K562 (cell line): ENCODE measurements at regions not wholly inside any gene's neighbourhood (a gene's known extent, or its start where the extent isn't known, plus 50 kb on each side); places are given as distances from the start of the nearest gene placed in this dataset.

Source experiments
- NFE2L1 ChIP-seq: fragments of 450-650 bp; IDR thresholded peaks from 2 replicates; pipeline ENCODE4 v1.6.1; 2016; ENCODE audit warnings: missing genetic modification characterization, low read depth, mild to moderate bottlenecking, missing compliant biosample characterization, moderate library complexity, borderline replicate concordance
- RBM39 ChIP-seq: fragments of 200-400 bp; formaldehyde crosslinking; optimal IDR thresholded peaks from 2 replicates; pipeline ENCODE3; 2018; ENCODE audit warnings: low read depth, low read length

GRCh38 chr2:62641936-62642335 is 63.6 kb upstream of the EHBP1 start:
- TF ChIP-seq RBM39, result no peak
- TF ChIP-seq NFE2L1 (tag), result no peak
